GM12873 (cell line): ENCODE measurements at regions not wholly inside any gene's neighbourhood (a gene's known extent, or its start where the extent isn't known, plus 50 kb on each side); places are given as distances from the start of the nearest gene placed in this dataset.
A peak's percentile ranks its signal among the peaks of the same experiment; 100 is the strongest.

ENCODE experiments used
- TF ChIP-seq, protein P1 (sequence below): IDR thresholded peaks from 2 replicates; pipeline ENCODE4 v1.5.1; 2012; ENCODE audit warnings: low read depth, mild to moderate bottlenecking, moderate library complexity, low read length, control low read depth; ENCODE audit not compliant: insufficient read depth; ENCODE audit errors: missing control alignments

DNA sequence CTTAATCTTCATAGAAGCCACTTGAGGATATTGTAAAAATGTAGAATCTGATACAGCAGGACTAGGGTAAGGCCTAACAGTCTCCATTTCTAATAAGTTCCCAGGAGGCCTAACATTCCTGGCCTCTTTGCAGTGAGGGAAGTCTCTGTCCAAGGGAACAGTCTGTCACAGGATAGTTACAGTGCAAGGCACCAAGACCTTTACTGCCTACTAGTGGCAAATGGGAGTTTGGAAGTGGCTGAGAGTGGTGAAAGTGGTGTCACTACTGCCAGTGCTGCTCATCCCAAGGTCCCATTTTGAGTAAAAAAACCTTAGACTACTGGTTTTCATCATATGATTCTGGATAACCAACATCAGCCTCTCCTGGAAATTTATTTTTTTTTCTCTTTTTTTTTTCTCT is 619.5 kb upstream of the SEMA3D start:
- TF ChIP-seq, protein P1, sequence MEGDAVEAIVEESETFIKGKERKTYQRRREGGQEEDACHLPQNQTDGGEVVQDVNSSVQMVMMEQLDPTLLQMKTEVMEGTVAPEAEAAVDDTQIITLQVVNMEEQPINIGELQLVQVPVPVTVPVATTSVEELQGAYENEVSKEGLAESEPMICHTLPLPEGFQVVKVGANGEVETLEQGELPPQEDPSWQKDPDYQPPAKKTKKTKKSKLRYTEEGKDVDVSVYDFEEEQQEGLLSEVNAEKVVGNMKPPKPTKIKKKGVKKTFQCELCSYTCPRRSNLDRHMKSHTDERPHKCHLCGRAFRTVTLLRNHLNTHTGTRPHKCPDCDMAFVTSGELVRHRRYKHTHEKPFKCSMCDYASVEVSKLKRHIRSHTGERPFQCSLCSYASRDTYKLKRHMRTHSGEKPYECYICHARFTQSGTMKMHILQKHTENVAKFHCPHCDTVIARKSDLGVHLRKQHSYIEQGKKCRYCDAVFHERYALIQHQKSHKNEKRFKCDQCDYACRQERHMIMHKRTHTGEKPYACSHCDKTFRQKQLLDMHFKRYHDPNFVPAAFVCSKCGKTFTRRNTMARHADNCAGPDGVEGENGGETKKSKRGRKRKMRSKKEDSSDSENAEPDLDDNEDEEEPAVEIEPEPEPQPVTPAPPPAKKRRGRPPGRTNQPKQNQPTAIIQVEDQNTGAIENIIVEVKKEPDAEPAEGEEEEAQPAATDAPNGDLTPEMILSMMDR = peak; percentile 34

DNA sequence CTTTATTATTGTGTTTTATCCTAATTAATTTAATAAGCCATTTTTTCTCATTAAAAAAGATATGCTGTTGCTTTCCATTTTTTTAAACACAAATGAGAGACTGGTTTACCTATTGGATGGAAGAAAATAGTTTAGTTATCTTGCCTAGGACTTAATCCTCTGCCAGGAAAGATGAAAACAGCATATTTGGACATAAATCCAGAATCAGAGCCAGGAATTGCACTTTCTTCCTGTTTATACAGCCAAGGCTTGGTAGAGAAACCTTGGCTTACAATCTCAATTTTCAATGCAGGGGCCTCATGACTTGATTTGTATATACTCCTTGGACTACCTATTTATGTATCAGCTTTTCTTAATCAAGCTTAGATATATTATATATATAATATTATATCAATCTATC is 618.8 kb upstream of the SEMA3D start:
- TF ChIP-seq, protein P1 = no peak

DNA sequence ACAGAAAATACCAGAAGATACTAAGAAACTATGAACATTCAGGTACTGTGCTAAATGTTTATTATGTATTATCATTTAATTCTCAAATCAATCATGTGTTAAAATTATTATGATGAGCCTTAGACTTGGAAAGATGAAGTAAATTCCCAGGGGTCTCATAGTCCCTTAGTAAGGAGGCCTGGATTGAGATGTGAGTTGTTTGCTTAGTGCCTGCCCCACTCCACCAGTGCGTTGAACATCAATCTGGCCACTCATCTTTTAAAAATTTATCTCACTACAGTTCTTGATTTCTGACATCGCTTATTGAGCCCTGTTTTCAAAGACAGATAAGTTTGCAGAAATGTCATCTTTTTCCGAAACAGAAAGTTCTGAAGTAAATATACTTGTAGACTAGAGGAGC is 618.4 kb upstream of the SEMA3D start:
- TF ChIP-seq, protein P1 = no peak

DNA sequence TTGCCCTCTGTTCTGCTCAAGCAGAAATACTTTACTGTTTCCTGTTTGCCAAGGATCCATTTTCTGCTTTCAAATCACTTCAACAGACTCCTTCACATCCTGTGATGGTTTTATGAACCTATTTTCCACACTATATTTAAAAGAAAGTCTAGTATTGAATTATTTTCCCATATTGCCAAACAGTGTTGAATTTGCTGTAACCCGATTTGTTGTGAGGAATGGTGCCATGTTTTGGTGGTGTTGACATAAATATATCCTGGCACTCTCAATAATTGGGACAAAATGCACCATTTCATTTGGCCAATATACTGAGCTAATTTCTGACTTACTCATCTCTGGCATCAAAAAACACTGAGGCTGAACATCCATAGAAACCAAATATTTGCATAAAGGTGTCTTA is 615.4 kb upstream of the SEMA3D start:
- TF ChIP-seq, protein P1 = no peak

DNA sequence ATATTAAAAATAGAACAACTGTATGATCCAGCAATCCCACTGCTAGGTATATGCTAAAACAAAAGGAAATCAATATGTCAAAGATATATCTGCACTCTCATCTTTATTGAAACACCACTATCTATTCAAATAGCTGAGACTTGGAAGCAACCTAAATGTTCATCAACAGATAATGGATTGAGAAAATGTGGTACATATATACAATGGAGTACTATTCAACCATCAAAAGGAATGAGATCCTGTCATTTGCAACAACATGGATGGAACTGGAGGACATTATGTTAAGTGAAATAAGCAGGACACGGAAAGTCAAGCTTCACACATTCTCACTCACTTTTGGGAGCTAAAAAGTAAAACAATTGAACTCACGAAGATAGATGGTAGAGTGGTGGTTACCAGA is 610.1 kb upstream of the SEMA3D start:
- TF ChIP-seq, protein P1 = no peak

DNA sequence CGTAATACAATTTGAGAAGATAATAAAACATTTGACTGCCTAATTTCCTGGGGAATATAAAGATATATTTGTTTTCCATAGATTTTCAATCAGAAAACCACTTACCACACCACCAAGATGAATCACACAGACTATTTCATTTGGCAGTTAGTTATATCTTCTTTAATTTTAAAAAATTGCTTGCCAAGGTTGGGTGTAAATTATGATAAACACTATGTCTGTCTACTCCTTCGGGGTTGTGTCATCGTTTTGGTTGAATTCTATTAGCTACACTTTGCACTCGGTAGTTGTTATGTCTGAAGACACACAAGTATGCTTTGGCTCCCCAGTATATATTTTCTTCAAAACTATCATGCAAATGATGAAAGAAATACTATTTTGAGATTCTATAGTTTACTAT is 594.8 kb upstream of the SEMA3D start:
- TF ChIP-seq, protein P1 = no peak

DNA sequence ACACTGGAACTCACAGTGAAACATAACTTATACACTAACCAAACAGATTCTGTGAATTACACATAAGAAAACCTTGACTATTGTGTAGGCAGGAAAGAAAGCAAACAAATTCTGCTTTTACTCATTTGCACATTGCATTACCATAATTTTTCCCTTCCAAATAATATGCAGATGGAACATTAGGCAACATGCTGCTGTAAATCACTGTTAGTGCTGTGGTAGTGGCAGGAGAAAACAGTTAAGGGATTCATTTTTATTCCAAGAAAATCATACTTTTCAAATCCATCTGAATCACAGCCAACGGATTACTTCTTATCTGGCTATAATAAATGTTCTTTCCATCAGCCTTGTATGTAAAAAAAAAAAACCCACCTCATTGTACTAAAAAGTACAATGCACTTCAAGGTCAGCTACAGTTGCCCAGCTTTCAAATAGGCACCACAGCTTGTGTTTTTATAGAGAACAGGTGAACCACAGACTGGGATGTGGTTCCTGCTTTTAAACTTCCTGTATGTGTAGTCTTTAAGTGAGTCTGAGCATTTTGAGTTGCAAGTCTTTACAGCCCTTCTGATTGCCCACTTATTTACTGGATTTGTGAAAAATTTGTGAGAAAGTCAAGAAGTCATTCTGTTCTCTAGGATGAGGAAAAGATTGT is 590.0 kb upstream of the SEMA3D start:
- TF ChIP-seq, protein P1 = no peak

DNA sequence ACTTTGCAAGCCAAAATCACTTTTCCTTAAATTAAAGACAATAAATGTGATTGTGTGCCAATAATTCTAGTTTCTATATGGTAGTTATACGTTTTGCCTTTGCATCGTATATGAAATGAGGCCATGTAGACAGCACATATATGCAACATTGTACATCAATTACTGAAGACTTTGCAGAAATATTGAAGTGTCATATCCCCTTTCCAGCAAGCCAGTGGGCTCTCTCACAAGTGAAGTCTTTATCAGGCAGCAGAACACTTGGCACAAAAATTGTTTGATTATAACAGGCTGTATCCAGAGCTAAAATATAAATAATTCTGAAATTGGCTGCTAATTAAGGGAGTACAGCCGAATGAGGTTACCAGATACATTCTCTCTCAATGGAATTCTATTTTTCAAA is 588.6 kb upstream of the SEMA3D start:
- TF ChIP-seq, protein P1 = no peak
